HCT116 (cell line): ENCODE measurements at regions not wholly inside any gene's neighbourhood (a gene's known extent, or its start where the extent isn't known, plus 50 kb on each side); places are given as distances from the start of the nearest gene placed in this dataset.

Experiments used
- CTCF ChIP-seq, 3 experiments: fragments of 200-600 bp in 1 of 3; sonication (generic) in 1 of 3; IDR thresholded peaks in 2 of 3; conservative IDR thresholded peaks in 1 of 3; 2 replicates each; pipeline ENCODE4 v1.5.1; 2012 to 2017; ENCODE audit warnings: low read depth in 2 of 3, low read length in 2 of 3, antibody characterized with exemption in 1 of 3, borderline replicate concordance in 1 of 3, control low read depth in 1 of 3, mild to moderate bottlenecking in 1 of 3, mixed read lengths in 1 of 3, mixed run types in 1 of 3, moderate library complexity in 1 of 3; ENCODE audit not compliant: insufficient read depth in 1 of 3
- EGR1 ChIP-seq: IDR thresholded peaks from 2 replicates; pipeline ENCODE4 v1.6.1; 2012; ENCODE audit warnings: low read depth
- MAX ChIP-seq: IDR thresholded peaks from 2 replicates; pipeline ENCODE4 v1.6.1; 2012
- RAD21 ChIP-seq: IDR thresholded peaks from 2 replicates; pipeline ENCODE4 v1.6.1; 2012; ENCODE audit warnings: low read depth, mild to moderate bottlenecking
- ZNF274 ChIP-seq: fragments of 200-500 bp; sonication (Bioruptor generic); IDR thresholded peaks from 2 replicates; pipeline ENCODE4 v1.6.1; 2014; ENCODE audit warnings: mild to moderate bottlenecking, low read depth, low read length, inconsistent platforms

GRCh38 chr10:81520688-81521087 is 354.3 kb upstream of the NRG3 start:
- TF ChIP-seq RAD21 (no peak), CTCF (IDR thresholded peaks at IDR 0.05 in 2 of 3, conservative IDR thresholded peaks at IDR 0.05 in 1 of 3; ENCODE audit: borderline replicate concordance in 1 of 3, insufficient read depth in 1 of 3, low read depth in 2 of 3, low read length in 2 of 3) (no peak), EGR1 (no peak), MAX (no peak), ZNF274 (no peak)
